GM12875 (cell line): ENCODE measurements at regions not wholly inside any gene's neighbourhood (a gene's known extent, or its start where the extent isn't known, plus 50 kb on each side); places are given as distances from the start of the nearest gene placed in this dataset.
"Not testable (repeated sequence)": the region's sequence is repeated elsewhere in the genome, so short reads cannot be mapped to it uniquely, and the experiment has no call there.

Source experiments
- H3K4me3 ChIP-seq: one replicate; pipeline ENCODE4 v1.5.1; 2011; ENCODE audit warnings: low read depth, low read length, control low read depth
- CTCF ChIP-seq: IDR thresholded peaks from 2 replicates; pipeline ENCODE4 v1.5.1; 2011; ENCODE audit warnings: low read depth, mild to moderate bottlenecking, control low read depth, inconsistent platforms, low read length, moderate library complexity, borderline replicate concordance; ENCODE audit not compliant: insufficient read depth

- no peak for TF ChIP-seq CTCF
Observed at GRCh38 chr11:38130514-38130913, 1532.5 kb upstream of the RAG2 start.

GRCh38 chr11:38123673-38124072, 1525.6 kb upstream of the RAG2 start:
- H3K4me3 ChIP-seq, result no peak overlapping the region
- no peak for TF ChIP-seq CTCF

More at GRCh38 chr11:38130514-38130913, 1532.5 kb upstream of the RAG2 start:
- no peak overlapping the region for H3K4me3 ChIP-seq

- H3K4me3 ChIP-seq, result not testable (repeated sequence)
Observed at GRCh38 chr11:38116616-38117015, 1518.6 kb upstream of the RAG2 start.

- H3K4me3 ChIP-seq, result not testable (repeated sequence)
Observed at GRCh38 chr11:38115381-38115780, 1517.3 kb upstream of the RAG2 start.

GRCh38 chr11:38100836-38101462, 1502.9 kb upstream of the RAG2 start:
- H3K4me3 ChIP-seq, result no peak overlapping the region
- TF ChIP-seq CTCF, result no peak

GRCh38 chr11:38095268-38095667, 1497.2 kb upstream of the RAG2 start:
- TF ChIP-seq CTCF, result no peak
- no peak overlapping the region for H3K4me3 ChIP-seq

- H3K4me3 ChIP-seq, result no peak overlapping the region
- TF ChIP-seq CTCF, result no peak
Observed at GRCh38 chr11:38089726-38090125, 1491.7 kb upstream of the RAG2 start.

- no peak overlapping the region for H3K4me3 ChIP-seq
- no peak for TF ChIP-seq CTCF
Observed at GRCh38 chr11:38060920-38061319, 1462.9 kb upstream of the RAG2 start.
